Endothelial cell of umbilical vein (primary cell): ENCODE measurements at regions not wholly inside any gene's neighbourhood (a gene's known extent, or its start where the extent isn't known, plus 50 kb on each side); places are given as distances from the start of the nearest gene placed in this dataset.

ENCODE experiments used
- BruUV-seq: library from RNA; stranded (reverse); fragments of 400-500 nt; replicated peaks from 2 replicates; lab custom pipeline; 2021; lab: Mats Ljungman, UMichigan
- CTCF ChIA-PET: fragments of 300-600, 350-600 bp; sonication (Branson Sonifier 250); formaldehyde crosslinking; loops from one replicate; lab custom pipeline; 2021; ENCODE audit warnings: antibody characterized with exemption, inconsistent platforms; lab: Charles Lee
- POLR2A ChIA-PET: fragments of 300-600, 350-600 bp; sonication (Branson Sonifier 250); formaldehyde crosslinking; loops from one replicate; lab custom pipeline; 2021; ENCODE audit warnings: antibody characterized with exemption, inconsistent platforms; lab: Charles Lee
- DNase-seq: peaks from one replicate; pipeline ENCODE4 v3.0.0-alpha.2; 2011; ENCODE audit warnings: low read depth, low spot score
- FAIRE-seq: peaks from 2 replicates; lab custom pipeline; 2011; peaks lifted over from hg19 to GRCh38; lab: Jason Lieb, UNC
- H2AFZ ChIP-seq: 2 replicates; pipeline ENCODE4 v1.6.0; 2012; ENCODE audit warnings: low read depth, low read length, control low read depth, inconsistent platforms
- H3K27ac ChIP-seq: 2 replicates; pipeline ENCODE4 v1.5.1; 2011; ENCODE audit warnings: low read depth, mild to moderate bottlenecking, control low read depth, low read length, moderate library complexity; ENCODE audit not compliant: insufficient read depth
- H3K27me3 ChIP-seq, 2 experiments: 2 replicates each; pipeline versions ENCODE4 v1.6.0 to v1.6.1; 2011; ENCODE audit warnings: low read length in 2 of 2, mixed read lengths in 1 of 2; ENCODE audit not compliant: control insufficient read depth in 2 of 2, insufficient read depth in 2 of 2
- H3K36me3 ChIP-seq, 2 experiments: 2 replicates in 1 of 2; 3 replicates in 1 of 2; pipeline ENCODE4 v1.5.1; 2011; ENCODE audit warnings: low read length in 2 of 2, mild to moderate bottlenecking in 1 of 2, moderate library complexity in 1 of 2; ENCODE audit not compliant: control insufficient read depth in 2 of 2, insufficient read depth in 2 of 2; ENCODE audit errors: extremely low read depth in 1 of 2
- H3K4me1 ChIP-seq: 3 replicates; pipeline ENCODE4 v1.5.1; 2011; ENCODE audit warnings: mild to moderate bottlenecking, low read length; ENCODE audit not compliant: control insufficient read depth, insufficient read depth; ENCODE audit errors: extremely low read depth
- H3K4me2 ChIP-seq: 2 replicates; pipeline ENCODE4 v1.6.1; 2011; ENCODE audit warnings: low read length, control low read depth, mixed read lengths; ENCODE audit not compliant: insufficient read depth
- H3K4me3 ChIP-seq, 3 experiments: fragments of 200-600 bp in 1 of 3; sonication (generic), shearing (Covaris generic) in 1 of 3; replicated peaks in 1 of 3; 2 replicates each; pipeline ENCODE4 v1.5.1; 2011 to 2016; ENCODE audit warnings: control low read depth in 3 of 3, low read length in 3 of 3, mild to moderate bottlenecking in 2 of 3, inconsistent platforms in 1 of 3, low read depth in 1 of 3, moderate library complexity in 1 of 3; ENCODE audit not compliant: insufficient read depth in 1 of 3
- H3K79me2 ChIP-seq: 2 replicates; pipeline ENCODE4 v1.6.0; 2012; ENCODE audit warnings: low read length, inconsistent platforms; ENCODE audit not compliant: control insufficient read depth, insufficient read depth
- H3K9ac ChIP-seq: replicated peaks from 2 replicates; pipeline ENCODE3; 2011; ENCODE audit warnings: low read length, control low read depth; ENCODE audit not compliant: insufficient read depth; ENCODE audit errors: extremely low read depth
- H3K9me1 ChIP-seq: replicated peaks from 3 replicates; pipeline ENCODE4 v1.6.0; 2011; ENCODE audit warnings: mild to moderate bottlenecking, low read length; ENCODE audit not compliant: control insufficient read depth, insufficient read depth; ENCODE audit errors: extremely low read depth
- H3K9me3 ChIP-seq: replicated peaks from 2 replicates; pipeline ENCODE4 v1.5.1; 2012; ENCODE audit warnings: low read length, inconsistent platforms; ENCODE audit not compliant: control insufficient read depth, insufficient read depth
- H4K20me1 ChIP-seq: replicated peaks from 2 replicates; pipeline ENCODE3; 2011; ENCODE audit warnings: mild to moderate bottlenecking, low read length; ENCODE audit not compliant: control insufficient read depth, insufficient read depth; ENCODE audit errors: extremely low read depth
- EZH2 ChIP-seq: IDR thresholded peaks from 2 replicates; pipeline ENCODE4 v1.6.1; 2012; ENCODE audit warnings: borderline replicate concordance, low read depth, mild to moderate bottlenecking, moderate library complexity, low read length, inconsistent platforms; ENCODE audit not compliant: severe bottlenecking
- FOS ChIP-seq: IDR thresholded peaks from 2 replicates; pipeline ENCODE4 v1.6.1; 2011; ENCODE audit warnings: mild to moderate bottlenecking, low read length, moderate library complexity, borderline replicate concordance; ENCODE audit not compliant: insufficient read depth
- GATA2 ChIP-seq: IDR thresholded peaks from 2 replicates; pipeline ENCODE4 v1.7.0; 2011; ENCODE audit warnings: low read depth, mild to moderate bottlenecking, moderate library complexity, mixed read lengths, low read length; ENCODE audit not compliant: insufficient read length, insufficient read depth
- JUN ChIP-seq: IDR thresholded peaks from 2 replicates; pipeline ENCODE4 v1.6.1; 2011; ENCODE audit warnings: borderline replicate concordance, low read depth; ENCODE audit not compliant: insufficient read length, insufficient read depth
- MYC ChIP-seq: IDR thresholded peaks from one replicate; pipeline ENCODE4 v1.6.1; 2011; ENCODE audit warnings: mild to moderate bottlenecking, low read depth, low read length
- POLR2A ChIP-seq: IDR thresholded peaks from 2 replicates; pipeline ENCODE4 v1.6.1; 2012; ENCODE audit warnings: low read depth, mild to moderate bottlenecking, control low read depth, low read length
- POLR2AphosphoS5 ChIP-seq: IDR thresholded peaks from 2 replicates; pipeline ENCODE4 v1.6.1; 2012; ENCODE audit warnings: low read depth, mild to moderate bottlenecking, control low read depth, low read length, moderate library complexity; ENCODE audit not compliant: insufficient read depth
- dilution Hi-C: fragments of 300-500 bp; cut with MboI; formaldehyde crosslinking; loops from one replicate; pipeline ENCODE4 v1.15.0; 2019; ENCODE audit warnings: low sequenced_read_pairs; ENCODE audit not compliant: extremely low pct_ligation_motif_present
- intact Hi-C: fragments of 100-400 bp; cut with micrococcal nuclease; formaldehyde crosslinking; loops from one replicate; pipeline ENCODE4 v1.10.0; 2022
- TF ChIP-seq, protein P1 (sequence below), 2 donors: IDR thresholded peaks; 1 replicate in 1 of 2; 2 replicates in 1 of 2; pipeline ENCODE4 v1.5.1; 2011; ENCODE audit warnings: low read length in 2 of 2, mild to moderate bottlenecking in 2 of 2, moderate library complexity in 2 of 2, control low read depth in 1 of 2, inconsistent platforms in 1 of 2, low read depth in 1 of 2; ENCODE audit not compliant: insufficient read depth in 1 of 2; ENCODE audit errors: extremely low read depth in 1 of 2
- TF ChIP-seq, protein P2 (sequence below): IDR thresholded peaks from 2 replicates; pipeline ENCODE4 v1.6.1; 2011; ENCODE audit not compliant: insufficient read depth, insufficient read length

DNA sequence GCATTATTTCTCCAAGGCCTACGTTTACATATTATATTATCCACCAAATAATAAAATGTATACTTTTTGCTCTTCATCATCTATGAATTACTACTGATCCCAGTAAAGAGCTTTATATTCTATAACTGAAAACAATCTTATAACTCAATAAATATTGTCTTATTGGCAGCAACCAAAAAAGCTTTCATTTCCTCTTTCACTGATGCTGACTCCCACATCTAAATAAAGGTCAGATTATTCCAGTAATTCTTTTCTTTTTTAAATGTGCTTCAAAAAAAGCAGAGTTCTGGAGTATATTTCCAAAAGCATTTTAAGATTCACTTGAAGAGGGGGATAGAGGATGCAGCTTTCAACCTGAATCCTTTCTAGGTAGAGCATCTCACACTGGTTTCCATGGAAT lies 75.3 kb upstream of the NR4A3 start:
- no peaks in the 10 kb centered on the region for H4K20me1 ChIP-seq
- no TSS peak for BruUV-seq
- H2AFZ ChIP-seq: no peak overlapping the region
- FAIRE-seq (no peak), DNase-seq (no peak)
- ChIA-PET CTCF (no interaction called here), POLR2A (no interaction called here)
- H3K36me3 ChIP-seq: no peaks in the 10 kb centered on the region
- no peak for TF ChIP-seq FOS
- TF ChIP-seq, protein P1, sequence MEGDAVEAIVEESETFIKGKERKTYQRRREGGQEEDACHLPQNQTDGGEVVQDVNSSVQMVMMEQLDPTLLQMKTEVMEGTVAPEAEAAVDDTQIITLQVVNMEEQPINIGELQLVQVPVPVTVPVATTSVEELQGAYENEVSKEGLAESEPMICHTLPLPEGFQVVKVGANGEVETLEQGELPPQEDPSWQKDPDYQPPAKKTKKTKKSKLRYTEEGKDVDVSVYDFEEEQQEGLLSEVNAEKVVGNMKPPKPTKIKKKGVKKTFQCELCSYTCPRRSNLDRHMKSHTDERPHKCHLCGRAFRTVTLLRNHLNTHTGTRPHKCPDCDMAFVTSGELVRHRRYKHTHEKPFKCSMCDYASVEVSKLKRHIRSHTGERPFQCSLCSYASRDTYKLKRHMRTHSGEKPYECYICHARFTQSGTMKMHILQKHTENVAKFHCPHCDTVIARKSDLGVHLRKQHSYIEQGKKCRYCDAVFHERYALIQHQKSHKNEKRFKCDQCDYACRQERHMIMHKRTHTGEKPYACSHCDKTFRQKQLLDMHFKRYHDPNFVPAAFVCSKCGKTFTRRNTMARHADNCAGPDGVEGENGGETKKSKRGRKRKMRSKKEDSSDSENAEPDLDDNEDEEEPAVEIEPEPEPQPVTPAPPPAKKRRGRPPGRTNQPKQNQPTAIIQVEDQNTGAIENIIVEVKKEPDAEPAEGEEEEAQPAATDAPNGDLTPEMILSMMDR (IDR thresholded peaks at IDR 0.05; ENCODE audit: extremely low read depth in 1 of 2, insufficient read depth in 1 of 2, low read depth in 1 of 2, low read length in 2 of 2): no peak
- TF ChIP-seq GATA2: no peak
- TF ChIP-seq POLR2A: no peak
- no peak for TF ChIP-seq JUN
- no peak for TF ChIP-seq EZH2
- TF ChIP-seq POLR2AphosphoS5: no peak
- TF ChIP-seq MYC: no peak
- TF ChIP-seq, protein P2, sequence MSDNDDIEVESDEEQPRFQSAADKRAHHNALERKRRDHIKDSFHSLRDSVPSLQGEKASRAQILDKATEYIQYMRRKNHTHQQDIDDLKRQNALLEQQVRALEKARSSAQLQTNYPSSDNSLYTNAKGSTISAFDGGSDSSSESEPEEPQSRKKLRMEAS: no peak
- H3K9me1 ChIP-seq: no peaks in the 10 kb centered on the region
- H3K27ac ChIP-seq: no peak overlapping the region
- no peak overlapping the region for H3K4me3 ChIP-seq
- no peak overlapping the region for H3K4me2 ChIP-seq
- no peaks in the 10 kb centered on the region for H3K4me1 ChIP-seq
- intact Hi-C loops (no loop called here), dilution Hi-C loops (no loop called here)
- H3K9me3 ChIP-seq: no peaks in the 10 kb centered on the region
- no peaks in the 10 kb centered on the region for H3K27me3 ChIP-seq
- H3K79me2 ChIP-seq: no peaks in the 10 kb centered on the region
- H3K9ac ChIP-seq: no peak overlapping the region
